Hematopoietic multipotent progenitor cell treated with erythropoietin and hydrocortisone succinate and interleukin-3 and kit ligand, for 17 days (in vitro differentiated cells): ENCODE measurements at regions not wholly inside any gene's neighbourhood (a gene's known extent, or its start where the extent isn't known, plus 50 kb on each side); places are given as distances from the start of the nearest gene placed in this dataset.
"Not testable (repeated sequence)": the region's sequence is repeated elsewhere in the genome, so short reads cannot be mapped to it uniquely, and the experiment has no call there.

ENCODE experiments used
- DNase-seq: peaks from one replicate; pipeline ENCODE4 v3.0.0-alpha.2; 2015; ENCODE audit warnings: low spot score

DNA sequence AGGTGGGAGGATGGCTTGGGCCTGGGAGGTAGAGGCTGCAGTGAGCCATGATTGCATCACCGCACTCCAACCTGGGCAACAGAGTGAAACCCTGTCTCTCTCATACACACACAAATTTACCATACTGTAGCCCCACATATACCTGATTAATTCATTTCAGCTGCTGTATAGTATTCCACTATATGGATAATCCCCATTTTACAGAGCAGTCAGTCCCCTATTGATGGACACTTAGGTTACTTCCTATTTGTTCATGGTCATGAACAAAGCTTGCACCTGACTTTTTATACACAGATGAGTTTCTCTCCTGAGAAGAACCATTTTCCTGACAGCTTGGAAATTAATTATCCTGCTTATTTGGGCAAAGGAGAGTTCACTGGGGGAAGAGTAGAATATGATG is 59.2 kb downstream of the EMX2 start:
- DNase-seq, result no peak

DNA sequence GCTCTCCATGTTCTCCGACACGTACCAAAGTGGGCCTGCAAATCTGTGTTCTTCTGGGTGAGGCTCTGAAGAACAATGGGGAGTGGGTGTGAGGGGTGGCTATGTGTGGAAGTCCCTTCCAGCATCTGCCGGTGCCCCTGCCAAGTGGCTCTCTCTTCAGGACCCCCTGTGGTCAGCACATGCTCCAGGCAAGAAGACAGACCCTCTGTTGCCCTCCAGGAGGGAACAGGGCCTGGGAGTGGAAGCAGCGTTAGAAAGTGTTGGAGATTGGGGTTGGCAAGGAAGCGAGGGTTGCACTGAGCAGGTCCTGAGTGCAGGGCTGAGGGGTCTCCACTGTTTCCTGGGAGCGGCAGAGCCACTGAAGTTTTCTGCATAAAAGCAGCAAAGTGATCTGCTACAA is 60.5 kb downstream of the EMX2 start:
- no peak for DNase-seq

DNA sequence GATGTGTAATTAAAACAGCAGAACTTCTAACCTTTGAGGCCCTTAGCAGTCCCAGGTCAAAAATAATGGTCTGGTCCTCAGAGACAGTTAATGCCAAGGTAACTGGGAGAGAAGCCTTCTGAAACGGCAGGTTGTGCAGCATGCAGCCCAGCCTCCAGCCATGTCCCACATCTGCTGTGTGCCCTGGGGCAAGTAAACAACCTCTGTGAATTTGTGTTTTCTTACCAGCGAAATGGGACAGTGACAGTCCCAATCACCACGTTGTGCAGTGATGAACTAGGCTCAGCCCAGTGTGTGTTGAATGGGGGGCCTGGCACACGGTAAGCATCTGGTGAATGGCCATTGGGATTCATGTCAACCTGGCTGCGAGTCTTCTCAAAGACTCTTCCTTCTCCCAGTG is 61.2 kb downstream of the EMX2 start:
- no peak for DNase-seq

DNA sequence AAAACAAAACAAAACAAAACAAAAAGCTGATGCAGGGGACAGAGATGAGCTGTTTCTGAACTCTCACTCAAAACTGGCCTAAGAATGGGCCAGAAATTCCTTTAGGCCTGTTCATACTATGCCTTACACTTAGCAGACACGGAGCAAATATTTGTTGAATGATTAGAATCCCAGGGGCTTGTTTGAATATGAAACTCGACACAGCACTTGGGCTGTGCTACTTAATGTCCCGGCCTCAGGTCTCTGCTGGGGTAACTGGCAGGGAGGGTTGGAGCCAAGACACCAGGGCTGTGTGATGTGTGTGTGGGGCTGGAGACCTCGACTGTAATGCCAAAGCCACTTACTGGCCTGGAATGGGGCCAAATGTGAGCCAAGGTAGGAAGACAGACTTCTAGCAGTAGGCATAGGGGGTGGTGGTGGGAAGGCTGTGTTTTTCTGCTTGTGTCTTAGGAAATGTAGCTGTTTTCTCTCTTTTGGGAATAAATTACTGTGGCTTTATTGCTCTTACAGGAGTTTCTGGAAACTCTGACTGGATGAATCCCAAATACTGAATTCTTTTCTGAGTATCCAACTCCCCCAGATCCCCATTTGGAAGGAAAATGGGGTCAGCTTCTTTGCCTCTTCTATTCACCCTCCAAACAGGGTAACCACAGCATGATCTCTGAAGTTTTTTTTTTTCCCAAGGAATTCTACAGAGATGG is 66.7 kb downstream of the EMX2 start:
- no peak for DNase-seq

DNA sequence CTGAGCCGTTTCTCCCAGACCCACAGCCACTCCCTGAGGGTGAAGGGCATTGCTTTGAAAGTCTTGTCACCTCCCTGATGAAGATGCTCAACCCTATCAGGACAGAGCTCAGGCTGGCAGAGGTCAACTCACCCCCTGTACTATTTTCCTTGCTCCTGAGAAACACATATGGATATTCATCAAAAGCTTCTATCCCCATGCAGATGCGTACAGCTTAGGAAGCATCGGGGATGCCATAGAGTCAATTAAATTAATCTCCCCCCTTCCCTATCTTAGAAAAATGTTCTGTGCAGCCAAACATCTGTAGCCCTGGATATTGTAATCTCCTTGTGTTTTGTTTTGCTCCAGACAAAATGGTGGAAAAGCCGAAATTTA is 67.2 kb downstream of the EMX2 start:
- no peak for DNase-seq

DNA sequence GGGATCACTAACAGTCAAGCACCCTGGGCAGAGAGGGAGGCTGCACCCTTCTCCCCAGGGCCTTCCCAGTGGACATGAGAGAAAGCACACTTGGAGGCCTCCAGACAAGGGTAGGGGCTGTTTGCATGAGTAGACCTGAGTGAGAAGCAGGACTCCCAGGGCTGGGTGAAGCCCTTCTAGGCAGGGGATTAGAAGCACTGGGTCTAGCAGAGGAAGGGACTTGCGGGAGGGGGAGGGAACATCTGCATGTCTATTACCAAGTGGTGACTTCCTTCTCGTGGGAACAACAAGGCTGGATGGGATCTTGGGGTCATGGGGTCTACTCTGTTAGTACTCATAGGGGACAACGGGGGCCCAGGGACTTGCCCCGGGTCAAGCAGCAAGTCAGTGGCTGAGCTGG is 67.8 kb downstream of the EMX2 start:
- no peak for DNase-seq

DNA sequence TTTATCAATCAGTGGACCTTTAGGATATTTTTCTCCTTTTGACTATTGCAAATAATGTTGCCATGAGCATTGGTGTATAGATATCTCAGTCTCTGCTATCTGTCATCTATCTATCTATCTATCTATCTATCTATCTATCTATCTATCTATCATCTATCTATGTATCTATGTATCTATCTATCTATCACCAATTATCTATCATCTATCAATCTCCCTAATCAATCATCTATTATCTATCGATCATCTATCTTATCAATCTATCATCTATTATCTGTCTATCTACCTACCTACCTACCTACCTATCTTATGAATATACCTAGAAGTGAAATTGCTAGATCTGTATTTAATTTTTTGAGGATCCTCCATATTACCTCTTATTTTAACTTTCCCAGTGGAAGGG is 69.6 kb downstream of the EMX2 start:
- DNase-seq, result no peak

DNA sequence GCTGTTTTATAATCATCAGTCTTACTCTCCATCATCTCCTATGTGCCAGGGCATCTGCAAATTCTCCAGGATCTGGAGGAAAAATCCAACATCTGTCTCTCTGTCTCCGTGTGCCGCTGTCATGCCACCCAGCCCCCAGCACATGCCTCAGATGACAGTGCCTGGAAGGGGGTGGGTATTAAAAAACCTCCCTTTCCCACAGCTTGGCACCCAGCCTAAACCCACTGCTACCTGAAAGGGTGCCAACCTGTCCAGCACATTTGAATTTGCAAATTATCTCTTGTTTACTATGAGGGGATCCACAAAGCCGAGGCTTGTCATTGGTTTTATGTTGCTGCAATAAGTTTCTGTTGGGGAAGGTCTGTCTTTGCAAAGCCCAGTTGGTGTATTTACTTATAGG is 73.1 kb downstream of the EMX2 start:
- DNase-seq, result no peak

DNA sequence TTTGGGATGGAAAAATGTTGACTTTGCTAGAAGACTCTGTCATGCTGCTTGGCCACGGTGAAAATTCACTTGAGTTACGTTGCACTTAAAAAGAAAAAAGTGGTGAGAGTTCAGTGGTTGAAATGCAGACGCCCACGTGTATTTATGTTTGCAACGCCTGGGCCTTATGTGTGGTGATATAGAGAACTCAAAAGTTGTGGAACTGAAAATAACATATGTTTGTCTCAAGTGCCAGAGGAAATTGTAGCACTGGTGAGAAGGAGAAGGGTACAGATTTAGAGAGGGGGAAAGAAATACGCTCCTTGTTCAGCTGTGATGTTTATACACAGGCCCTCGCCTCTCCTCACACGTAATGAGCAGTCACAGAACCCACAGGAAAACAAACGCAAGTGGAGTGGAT is 73.6 kb downstream of the EMX2 start:
- no peak for DNase-seq

DNA sequence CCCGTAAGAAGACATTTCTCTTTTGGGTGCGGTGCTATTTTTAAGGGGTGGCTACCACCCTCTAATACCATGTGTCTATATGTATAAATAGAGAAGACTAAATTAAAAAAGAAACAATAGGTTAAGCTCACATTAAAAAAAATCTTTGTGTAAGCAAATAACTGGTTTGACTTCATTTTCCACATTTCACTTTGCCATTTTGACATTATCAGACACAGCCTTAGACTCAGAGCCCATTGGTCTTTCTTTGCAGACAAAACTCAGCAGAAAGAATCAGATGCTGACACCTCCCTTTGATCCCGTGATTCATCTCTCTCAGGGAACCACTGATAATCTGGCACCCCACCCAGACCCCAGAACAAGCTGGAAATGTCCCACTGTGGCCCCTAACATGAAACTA is 74.5 kb downstream of the EMX2 start:
- no peak for DNase-seq

DNA sequence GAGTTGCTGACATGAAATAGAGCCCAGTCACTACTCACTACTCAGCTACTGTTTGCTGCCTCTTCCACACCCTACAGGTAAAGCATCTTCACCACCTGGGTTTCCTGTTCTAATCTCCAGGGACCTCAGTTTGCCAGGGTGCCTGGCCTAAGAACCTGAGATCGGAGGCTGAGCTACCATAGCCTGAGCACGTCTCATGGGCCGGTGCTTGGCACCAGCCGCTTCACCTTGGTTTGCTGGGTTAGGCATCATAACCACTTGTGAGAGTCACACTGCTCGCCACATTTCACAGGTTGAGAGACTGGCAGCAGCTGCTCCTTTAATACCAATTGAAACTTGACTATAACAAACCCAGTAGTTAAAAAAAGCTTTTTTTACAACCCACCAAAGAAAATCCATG is 75.1 kb downstream of the EMX2 start:
- no peak for DNase-seq

DNA sequence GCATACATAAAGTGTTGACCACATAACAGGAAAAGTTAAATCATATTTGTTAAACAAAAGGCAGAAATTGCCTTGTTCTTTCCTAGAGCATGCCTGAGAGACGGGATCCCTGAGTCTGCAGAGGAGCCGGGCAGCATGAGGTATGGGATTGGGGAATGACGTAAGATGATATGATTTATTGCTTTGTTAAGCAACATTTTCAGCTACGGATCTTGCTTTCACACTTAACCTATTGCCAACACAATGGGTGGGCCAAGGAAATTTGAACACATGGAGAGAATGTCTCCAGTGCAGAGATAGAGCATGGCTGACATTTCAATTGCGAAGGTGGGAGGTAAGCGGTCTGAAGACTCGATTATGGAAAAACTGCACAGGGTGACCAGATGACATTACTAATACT is 76.7 kb downstream of the EMX2 start:
- no peak for DNase-seq

DNA sequence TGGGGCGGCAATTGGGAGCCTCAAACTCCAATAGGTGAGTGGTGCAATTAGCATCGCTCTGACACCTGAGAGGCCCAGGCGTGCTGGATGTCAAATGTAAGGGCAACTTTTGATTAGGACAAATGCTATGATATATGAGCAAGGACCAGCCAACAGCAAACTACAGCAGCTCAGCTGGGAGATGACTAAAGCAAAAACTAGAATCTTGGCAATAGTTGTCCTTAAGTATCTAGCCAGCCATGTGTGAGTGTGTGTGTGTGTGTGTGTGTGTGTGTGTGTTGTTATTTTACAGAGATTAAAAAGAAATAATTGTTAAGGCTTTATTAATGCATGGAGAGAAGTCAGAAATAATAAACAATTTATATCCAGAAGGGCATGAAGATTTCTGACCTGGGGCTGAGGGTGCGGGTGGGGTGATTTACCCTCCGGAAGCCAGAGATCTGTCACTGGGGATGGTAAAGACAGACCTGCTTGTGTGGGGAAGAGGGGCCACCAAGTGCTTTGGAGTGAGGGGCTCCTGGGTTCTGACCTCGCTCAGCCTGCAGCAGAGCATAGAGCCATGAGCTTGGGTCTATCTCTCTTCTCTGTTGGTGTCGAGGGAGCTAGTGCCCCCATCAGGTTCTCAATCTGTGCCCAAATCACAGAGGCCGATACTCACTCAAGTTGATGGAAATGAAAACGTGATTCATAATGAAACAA is 77.3 kb downstream of the EMX2 start:
- no peak for DNase-seq

DNA sequence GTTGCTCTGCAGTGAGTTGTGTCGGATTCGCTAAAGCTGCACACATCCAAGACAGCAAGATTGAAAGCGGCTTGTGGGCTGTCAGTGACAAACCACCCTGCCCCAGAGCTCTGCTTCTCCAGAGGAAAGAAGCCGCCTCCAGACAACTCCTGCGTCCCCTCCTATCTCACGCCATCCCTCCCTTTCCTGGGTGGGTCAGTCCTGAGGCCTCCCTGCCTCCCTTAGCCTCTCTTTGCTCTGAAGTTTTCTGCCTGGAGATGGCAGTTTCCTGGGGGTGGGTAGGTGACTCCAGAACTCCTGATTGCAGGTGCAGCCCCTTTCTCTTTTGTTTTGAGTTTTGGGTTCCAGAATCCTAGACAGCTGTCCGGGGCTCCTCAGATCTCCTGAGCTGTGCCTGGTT is 78.7 kb downstream of the EMX2 start:
- no peak for DNase-seq

DNA sequence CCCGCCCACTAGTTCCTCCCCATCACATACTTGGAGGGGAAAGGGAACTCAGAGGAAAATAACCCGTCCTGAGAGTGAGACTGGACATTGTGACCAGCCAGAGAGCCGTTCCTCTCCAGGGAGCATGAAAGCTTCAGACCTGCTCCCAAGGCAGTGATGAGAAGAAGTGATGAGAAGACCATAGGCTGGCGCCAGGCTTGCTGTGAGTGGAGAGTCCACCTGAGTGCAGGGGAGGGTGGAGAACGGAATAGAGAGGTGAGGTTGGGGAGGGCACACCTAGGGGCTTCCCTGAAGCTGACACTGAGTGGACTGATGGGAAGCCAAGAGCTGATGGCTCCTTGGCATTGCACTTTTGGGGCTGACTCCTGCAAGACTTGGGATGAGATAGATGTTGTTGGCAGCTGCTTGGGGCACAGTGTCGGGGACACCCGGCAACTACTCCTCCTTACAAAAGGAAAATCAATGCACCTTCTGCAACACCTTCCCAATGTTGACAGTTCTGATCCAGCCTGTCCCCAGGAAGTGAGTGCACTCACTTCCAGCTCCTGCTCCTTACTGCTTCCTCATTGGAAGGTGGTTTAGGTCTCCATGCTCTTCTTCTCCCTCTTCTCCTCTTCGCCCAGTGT is 79.4 kb downstream of the EMX2 start:
- no peak for DNase-seq

DNA sequence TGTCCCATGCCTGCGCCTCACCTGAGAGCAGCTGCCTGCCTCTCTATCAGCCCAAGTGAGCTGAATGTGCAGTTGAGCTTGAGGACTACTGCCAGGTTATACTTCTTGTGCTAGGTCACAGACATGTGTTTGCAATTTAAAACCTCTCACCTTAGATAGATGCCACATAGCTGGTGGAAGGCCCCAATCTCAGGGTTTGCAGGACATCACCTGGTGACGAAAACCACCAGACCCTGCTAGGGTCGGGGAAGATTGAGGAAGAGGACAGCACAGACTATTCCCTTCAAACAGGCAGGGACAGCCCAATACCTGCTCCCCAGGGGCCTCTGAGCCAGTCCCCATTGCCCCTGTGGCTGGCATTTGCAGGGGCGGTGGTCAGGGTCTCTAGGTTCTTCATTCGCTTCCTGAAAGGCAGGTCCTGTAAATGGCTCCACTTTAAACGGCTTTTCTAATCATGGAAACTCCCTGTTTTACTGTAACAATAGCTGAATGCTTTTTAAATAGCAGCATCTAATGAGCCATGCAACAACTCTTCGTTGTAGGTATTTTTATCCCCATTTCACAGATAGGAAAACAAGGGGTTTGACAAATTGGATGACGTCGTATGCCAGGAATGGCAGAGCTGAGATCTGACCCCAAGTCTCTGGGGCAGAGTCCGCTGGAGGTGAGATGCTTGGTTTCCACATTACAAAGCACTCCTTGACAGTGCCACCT is 80.1 kb downstream of the EMX2 start:
- DNase-seq, result no peak

DNA sequence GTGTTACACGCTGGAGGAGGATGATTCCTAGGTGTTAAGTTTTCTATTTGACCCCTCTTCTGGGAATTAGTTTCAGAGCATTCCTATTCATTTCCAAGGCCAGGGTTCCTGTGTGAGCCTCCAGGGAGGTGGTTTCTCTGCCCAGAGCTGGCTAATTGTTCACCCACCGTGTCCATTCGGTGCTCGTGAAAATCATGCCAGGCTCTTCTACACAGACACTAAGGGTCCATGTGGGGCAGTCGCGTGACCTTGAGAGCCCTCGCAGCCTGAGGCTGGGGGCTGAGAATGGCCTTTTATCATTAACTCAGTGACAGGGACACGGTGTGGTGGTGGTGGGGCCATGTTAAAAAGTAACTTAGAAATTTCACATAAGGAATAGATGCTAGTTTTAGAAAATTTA is 83.7 kb downstream of the EMX2 start:
- DNase-seq, result no peak

DNA sequence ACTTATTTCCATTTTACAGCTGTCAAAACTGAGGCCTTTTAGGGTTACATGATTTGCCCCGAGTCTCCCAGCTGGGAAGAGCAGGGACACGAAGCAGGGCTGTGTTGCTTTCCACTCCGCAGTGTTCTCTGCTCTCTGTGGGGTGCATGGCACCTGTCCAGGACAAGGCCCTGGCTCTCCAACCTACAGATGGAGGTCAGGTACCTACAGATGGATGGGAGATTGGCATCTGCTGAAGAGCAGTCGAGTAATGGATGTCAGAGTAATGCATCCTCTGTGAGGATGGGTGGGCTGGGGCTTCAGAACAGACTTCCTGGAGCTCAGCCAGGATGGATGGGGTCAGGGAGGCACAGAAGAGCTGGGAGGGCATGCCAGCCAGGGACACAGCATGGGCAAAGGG is 85.0 kb downstream of the EMX2 start:
- no peak for DNase-seq

DNA sequence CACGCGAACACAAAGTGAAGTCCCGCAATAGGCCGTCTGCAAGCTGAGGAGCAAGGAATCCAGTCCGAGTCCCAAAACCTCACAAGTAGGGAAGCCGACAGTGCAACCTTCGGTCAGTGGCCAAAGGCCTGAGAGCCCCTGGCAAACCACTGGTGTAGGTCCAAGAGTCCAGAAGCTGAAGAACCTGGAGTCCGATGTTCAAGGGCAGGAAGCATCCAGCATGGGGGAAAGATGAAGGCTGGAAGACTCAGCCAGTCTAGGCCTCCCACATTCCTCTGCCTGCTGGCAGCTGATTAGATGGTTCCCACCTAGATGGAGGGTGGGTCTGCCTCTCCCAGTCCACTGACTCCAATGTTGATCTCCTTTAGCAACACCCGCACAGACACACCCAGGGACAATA is 87.2 kb downstream of the EMX2 start:
- not testable (repeated sequence) for DNase-seq

DNA sequence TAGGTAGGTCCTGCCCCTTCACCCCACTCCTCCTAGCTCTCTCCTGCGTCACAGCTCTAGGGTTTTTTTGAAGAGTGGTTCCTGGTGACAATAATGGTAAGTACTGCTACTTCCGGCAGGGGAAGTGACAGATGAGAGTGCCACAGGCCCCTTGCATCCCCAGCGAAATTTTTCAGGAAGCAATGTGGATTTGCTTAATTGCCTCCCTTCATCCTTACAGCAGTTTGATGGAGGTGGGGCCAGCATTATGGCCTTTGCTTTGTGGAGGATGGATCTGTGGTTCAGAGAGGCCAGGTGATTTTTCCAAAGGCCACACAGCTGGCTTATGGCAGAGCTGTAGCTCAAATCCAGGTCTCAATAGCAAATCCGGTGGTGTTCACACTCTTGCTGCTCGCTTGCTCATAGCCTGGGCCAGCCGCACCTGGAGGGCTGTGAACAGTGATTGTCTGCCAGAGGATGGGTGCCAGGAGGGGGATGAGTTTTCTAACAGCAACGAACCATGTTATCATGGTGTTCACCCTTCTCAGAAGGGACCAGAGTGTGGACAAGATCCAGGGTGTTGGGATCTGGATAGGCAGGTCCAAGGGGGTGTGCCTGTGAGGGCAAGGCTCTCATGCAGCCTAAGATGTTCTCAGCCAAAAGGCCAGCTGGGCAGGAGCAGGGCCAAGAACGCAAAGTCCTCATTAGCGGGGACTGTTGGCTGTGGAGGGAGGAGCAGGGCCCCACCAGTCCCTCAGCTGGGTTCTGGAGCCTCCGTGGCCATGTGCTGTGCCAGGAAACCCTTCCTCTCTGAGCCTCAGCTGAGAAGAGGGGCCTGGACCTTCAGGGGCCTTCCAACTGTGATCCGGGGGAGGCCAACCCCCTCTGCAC is 89.0 kb downstream of the EMX2 start:
- DNase-seq, result no peak

DNA sequence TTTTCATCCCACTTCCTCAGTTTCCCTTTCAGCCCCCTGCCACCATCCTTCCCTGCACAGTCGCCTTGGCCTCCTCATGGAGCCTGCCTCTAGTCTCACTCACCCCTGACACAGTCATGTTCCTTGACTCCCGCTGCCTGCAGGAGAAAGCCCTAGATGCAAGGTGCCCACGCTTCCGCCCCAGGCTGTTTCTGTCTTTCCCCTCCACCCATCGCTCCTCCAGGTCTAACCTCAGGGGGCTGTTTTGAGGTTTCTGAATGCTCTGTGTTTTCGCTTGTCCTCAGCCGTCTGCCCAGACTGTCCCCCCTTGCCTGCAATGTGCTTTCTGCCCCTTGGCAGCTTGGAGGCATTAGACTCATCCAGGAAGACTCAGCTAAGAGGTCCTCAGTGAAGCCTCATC is 89.9 kb downstream of the EMX2 start:
- no peak for DNase-seq

DNA sequence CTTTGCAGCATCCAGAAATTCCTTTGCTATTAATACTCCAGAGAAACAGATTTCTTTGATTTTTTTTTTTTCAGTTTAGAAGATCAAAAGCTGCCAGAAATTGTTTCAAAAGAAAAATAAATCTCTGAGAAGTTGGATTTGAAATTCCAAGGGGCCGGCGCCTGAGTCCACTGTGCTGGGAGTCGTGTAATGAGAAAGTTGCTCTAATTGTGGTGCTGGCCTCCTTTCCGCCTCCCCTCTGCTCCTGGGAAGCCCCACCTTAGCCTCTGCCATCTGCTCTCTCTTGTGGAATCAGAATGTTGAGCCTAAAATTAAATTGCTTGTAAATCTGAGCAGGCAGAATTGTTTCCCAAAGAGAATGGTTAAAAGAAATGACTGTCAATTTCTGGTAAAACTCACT is 93.3 kb downstream of the EMX2 start:
- no peak for DNase-seq
